ENCODE measurements at regions not wholly inside any gene's neighbourhood (a gene's known extent, or its start where the extent isn't known, plus 50 kb on each side); places are given as distances from the start of the nearest gene placed in this dataset.

DNA sequence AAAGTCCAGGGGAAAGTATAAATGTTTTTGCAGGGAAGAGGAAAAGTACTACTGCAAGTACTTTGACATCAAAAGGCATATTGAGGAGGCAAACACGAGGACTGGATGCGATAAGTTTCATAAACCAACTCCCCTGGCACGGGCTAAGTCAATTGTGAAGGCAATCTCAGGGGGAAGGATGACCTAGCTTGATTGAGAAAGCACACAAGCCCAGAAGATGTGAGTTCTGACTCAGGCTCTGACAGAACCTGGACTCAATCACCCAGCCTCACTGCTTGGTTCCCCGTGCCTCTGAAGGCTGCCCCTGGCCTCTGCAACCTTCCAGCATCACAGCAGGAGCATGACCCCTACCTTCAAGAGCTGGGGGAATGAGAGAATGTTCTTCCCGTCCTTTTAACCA lies 93.2 kb upstream of the ZNF438 start:
- no peaks in the 10 kb centered on the region for H3K36me3 Mint-ChIP-seq
- H3K4me3 Mint-ChIP-seq, result no peak overlapping the region
- intact Hi-C loops (cut with micrococcal nuclease), result no loop called here
- peaks cover 10 to 22% of the 10 kb centered on the region in 2 donors for H3K27me3 Mint-ChIP-seq (ENCODE audit: low read depth in 2 of 2)
- H3K9me3 Mint-ChIP-seq, result no peaks in the 10 kb centered on the region
- 78% methylated on average over 5 of the region's 5 CpGs for WGBS (ENCODE audit: insufficient coverage)
- no peak overlapping the region for H3K4me3 ChIP-seq (ENCODE audit: low read length)
- no peaks in the 10 kb centered on the region for H3K27me3 ChIP-seq (ENCODE audit: control insufficient read depth, insufficient read depth, low read length)
- H3K9me3 ChIP-seq (ENCODE audit: control insufficient read depth, insufficient read depth, low read length), result no peaks in the 10 kb centered on the region
- H3K27ac ChIP-seq (ENCODE audit: low read length), result no peak overlapping the region
- no peaks in the 10 kb centered on the region for H3K4me1 ChIP-seq (ENCODE audit: control insufficient read depth, insufficient read depth, low read length)
- H3K4me1 Mint-ChIP-seq, result no peaks in the 10 kb centered on the region
- ATAC-seq (no peak), DNase-seq (no peak)
- H3K27ac Mint-ChIP-seq, result no peak overlapping the region
- TF ChIP-seq, protein P1, sequence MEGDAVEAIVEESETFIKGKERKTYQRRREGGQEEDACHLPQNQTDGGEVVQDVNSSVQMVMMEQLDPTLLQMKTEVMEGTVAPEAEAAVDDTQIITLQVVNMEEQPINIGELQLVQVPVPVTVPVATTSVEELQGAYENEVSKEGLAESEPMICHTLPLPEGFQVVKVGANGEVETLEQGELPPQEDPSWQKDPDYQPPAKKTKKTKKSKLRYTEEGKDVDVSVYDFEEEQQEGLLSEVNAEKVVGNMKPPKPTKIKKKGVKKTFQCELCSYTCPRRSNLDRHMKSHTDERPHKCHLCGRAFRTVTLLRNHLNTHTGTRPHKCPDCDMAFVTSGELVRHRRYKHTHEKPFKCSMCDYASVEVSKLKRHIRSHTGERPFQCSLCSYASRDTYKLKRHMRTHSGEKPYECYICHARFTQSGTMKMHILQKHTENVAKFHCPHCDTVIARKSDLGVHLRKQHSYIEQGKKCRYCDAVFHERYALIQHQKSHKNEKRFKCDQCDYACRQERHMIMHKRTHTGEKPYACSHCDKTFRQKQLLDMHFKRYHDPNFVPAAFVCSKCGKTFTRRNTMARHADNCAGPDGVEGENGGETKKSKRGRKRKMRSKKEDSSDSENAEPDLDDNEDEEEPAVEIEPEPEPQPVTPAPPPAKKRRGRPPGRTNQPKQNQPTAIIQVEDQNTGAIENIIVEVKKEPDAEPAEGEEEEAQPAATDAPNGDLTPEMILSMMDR (IDR thresholded peaks at IDR 0.05), result no peak
- H3K36me3 ChIP-seq (ENCODE audit: control insufficient read depth, insufficient read depth, low read length), result no peaks in the 10 kb centered on the region

DNA sequence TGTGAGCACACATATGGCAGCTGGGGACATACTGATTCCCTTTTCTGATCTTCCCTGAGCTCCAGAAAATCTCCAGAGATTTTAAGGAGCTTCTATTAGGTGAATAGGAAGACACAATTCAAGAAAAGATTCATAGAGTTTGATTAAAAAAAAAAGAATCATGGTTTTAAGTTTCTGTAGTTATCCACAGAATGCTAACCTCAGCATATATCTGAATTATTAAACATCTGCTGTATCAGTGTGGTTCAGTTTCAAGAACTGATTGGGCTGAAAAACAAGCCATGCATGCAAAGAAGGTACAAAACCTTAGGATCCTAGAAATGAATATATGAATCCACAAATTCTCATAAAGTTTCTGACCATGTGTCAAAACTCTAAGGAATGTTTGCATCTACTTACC lies 94.1 kb upstream of the ZNF438 start:
- Histone ChIP-seq H3K4me1 (ENCODE audit: control insufficient read depth, insufficient read depth, low read length) (no peaks in the 10 kb centered on the region), H3K36me3 (ENCODE audit: control insufficient read depth, insufficient read depth, low read length) (no peaks in the 10 kb centered on the region), H3K27ac (ENCODE audit: low read length) (no peak overlapping the region), H3K4me3 (ENCODE audit: low read length) (no peak overlapping the region), H3K9me3 (ENCODE audit: control insufficient read depth, insufficient read depth, low read length) (no peaks in the 10 kb centered on the region), H3K27me3 (ENCODE audit: control insufficient read depth, insufficient read depth, low read length) (no peaks in the 10 kb centered on the region)
- ATAC-seq, result no peak
- TF ChIP-seq, protein P1 (IDR thresholded peaks at IDR 0.05), result no peak
- Mint-ChIP-seq H3K4me3 (no peak overlapping the region), H3K9me3 (no peaks in the 10 kb centered on the region), H3K27me3 (ENCODE audit: low read depth in 2 of 2) (peaks cover 10 to 15% of the 10 kb centered on the region in 2 donors), H3K27ac (no peak overlapping the region), H3K4me1 (no peaks in the 10 kb centered on the region), H3K36me3 (no peaks in the 10 kb centered on the region)
- DNase-seq, result no peak
- intact Hi-C loops (cut with micrococcal nuclease), result no loop called here

DNA sequence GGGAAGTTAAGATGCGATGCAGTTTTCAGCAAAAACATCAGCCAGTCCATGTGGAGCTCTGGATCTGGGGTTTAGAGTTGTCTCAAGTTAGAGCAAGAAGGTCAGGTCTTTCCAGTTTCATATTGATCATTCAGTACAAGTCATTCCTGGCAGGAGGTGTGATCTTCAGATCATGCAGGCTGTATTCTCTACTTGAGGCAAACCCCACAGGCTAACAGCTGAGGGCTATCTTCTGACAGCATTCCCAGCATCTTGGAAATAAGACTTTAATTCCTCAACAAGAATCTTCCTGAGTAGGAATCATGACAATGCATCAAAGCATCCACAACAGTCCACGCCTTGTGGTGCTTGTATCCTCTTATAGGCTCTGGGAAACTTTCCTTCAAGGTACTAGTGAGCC lies 94.9 kb upstream of the ZNF438 start:
- intact Hi-C loops (cut with micrococcal nuclease), result no loop called here
- ATAC-seq (no peak), DNase-seq (no peak)
- Mint-ChIP-seq H3K4me1 (no peaks in the 10 kb centered on the region), H3K27ac (no peak overlapping the region), H3K9me3 (no peaks in the 10 kb centered on the region), H3K27me3 (ENCODE audit: low read depth in 2 of 2) (peaks cover 7 to 15% of the 10 kb centered on the region in 2 donors), H3K4me3 (no peak overlapping the region), H3K36me3 (no peaks in the 10 kb centered on the region)
- no peaks in the 10 kb centered on the region for H3K36me3 ChIP-seq (ENCODE audit: control insufficient read depth, insufficient read depth, low read length)
- no peaks in the 10 kb centered on the region for H3K27me3 ChIP-seq (ENCODE audit: control insufficient read depth, insufficient read depth, low read length)
- TF ChIP-seq, protein P1 (IDR thresholded peaks at IDR 0.05), result no peak
- WGBS (ENCODE audit: insufficient coverage), result 94% methylated on average over 2 of the region's 2 CpGs
- H3K4me1 ChIP-seq (ENCODE audit: control insufficient read depth, insufficient read depth, low read length), result no peaks in the 10 kb centered on the region
- no peak overlapping the region for H3K27ac ChIP-seq (ENCODE audit: low read length)
- no peak overlapping the region for H3K4me3 ChIP-seq (ENCODE audit: low read length)
- H3K9me3 ChIP-seq (ENCODE audit: control insufficient read depth, insufficient read depth, low read length), result no peaks in the 10 kb centered on the region

DNA sequence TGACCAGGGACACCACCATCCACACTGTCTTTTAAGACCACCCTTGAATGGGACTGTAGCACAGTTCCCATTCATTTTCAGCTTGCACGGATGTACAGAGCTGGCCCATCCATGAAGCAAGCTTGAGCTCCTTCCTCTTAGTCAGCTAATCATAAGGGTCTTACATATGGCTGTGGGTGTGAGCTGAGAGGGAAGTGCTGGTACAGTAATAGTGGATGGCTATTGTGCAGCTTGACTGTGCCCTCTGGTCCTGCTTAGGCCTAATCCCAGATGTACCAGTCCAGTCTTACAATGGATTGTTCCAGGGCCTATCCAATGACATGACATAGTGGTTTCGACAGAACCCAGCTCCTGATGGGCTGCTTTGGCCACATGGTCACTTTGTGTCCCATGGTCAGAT lies 96.9 kb upstream of the ZNF438 start:
- Mint-ChIP-seq H3K36me3 (no peaks in the 10 kb centered on the region), H3K4me3 (no peak overlapping the region), H3K4me1 (no peaks in the 10 kb centered on the region), H3K9me3 (no peaks in the 10 kb centered on the region), H3K27ac (no peak overlapping the region), H3K27me3 (ENCODE audit: low read depth in 2 of 2) (peaks cover 7 to 13% of the 10 kb centered on the region in 2 donors)
- intact Hi-C loops (cut with micrococcal nuclease), result no loop called here
- Histone ChIP-seq H3K27me3 (ENCODE audit: control insufficient read depth, insufficient read depth, low read length) (no peaks in the 10 kb centered on the region), H3K36me3 (ENCODE audit: control insufficient read depth, insufficient read depth, low read length) (no peaks in the 10 kb centered on the region), H3K4me3 (ENCODE audit: low read length) (no peak overlapping the region), H3K9me3 (ENCODE audit: control insufficient read depth, insufficient read depth, low read length) (no peaks in the 10 kb centered on the region), H3K4me1 (ENCODE audit: control insufficient read depth, insufficient read depth, low read length) (peaks cover 6% of the 10 kb centered on the region), H3K27ac (ENCODE audit: low read length) (no peak overlapping the region)
- 100% methylated on average over 2 of the region's 2 CpGs for WGBS (ENCODE audit: insufficient coverage)
- ATAC-seq, result no peak
- DNase-seq, result no peak
- TF ChIP-seq, protein P1 (IDR thresholded peaks at IDR 0.05), result no peak
